Left lung (tissue), 4 donors: ENCODE measurements at regions not wholly inside any gene's neighbourhood (a gene's known extent, or its start where the extent isn't known, plus 50 kb on each side); places are given as distances from the start of the nearest gene placed in this dataset.

Source experiments
- ATAC-seq: fragments of 200-7000 bp; cut with Tn5 transposase; one replicate; pipeline ENCODE4 v1.9.1; 2020; ENCODE audit warnings: moderate library complexity
- DNase-seq, 4 donors: peaks; one replicate each; pipeline ENCODE4 v3.0.0-alpha.2; 2013 to 2020
- H3K27ac ChIP-seq, 2 donors: fragments of 200-600 bp; sonication (generic) in 1 of 2; one replicate each; pipeline versions ENCODE4 v1.5.0 to v1.8.0; 2020 to 2021
- H3K27me3 ChIP-seq, 2 donors: fragments of 200-600 bp; sonication (generic) in 1 of 2; one replicate each; pipeline versions ENCODE4 v1.5.0 to v1.8.0; 2020 to 2021
- H3K36me3 ChIP-seq, 2 donors: fragments of 200-600 bp; sonication (generic) in 1 of 2; one replicate each; pipeline versions ENCODE4 v1.5.0 to v1.8.0; 2020 to 2021
- H3K4me1 ChIP-seq, 2 donors: fragments of 200-600 bp; one replicate each; pipeline ENCODE4 v1.8.0; 2021
- H3K4me3 ChIP-seq, 2 donors: fragments of 200-600 bp; sonication (generic) in 1 of 2; one replicate each; pipeline versions ENCODE4 v1.5.0 to v1.8.0; 2020 to 2021; ENCODE audit warnings: mild to moderate bottlenecking in 1 of 2
- H3K9me3 ChIP-seq, 2 donors: fragments of 200-600 bp; sonication (generic) in 1 of 2; one replicate each; pipeline versions ENCODE4 v1.5.0 to v1.8.0; 2020 to 2021
- intact Hi-C, 2 donors: fragments of 100-400 bp; cut with DNase I; formaldehyde crosslinking; loops; one replicate each; pipeline versions ENCODE4 v1.11.2 to v1.14.2; 2022
- TF ChIP-seq, protein P1 (sequence below), 2 donors: fragments of 200-600 bp; sonication (generic) in 1 of 2; IDR thresholded peaks; one replicate each; pipeline versions ENCODE4 v1.5.0 to v1.8.0; 2021; ENCODE audit warnings: antibody characterized with exemption in 2 of 2
- donor health status: DM: no; HTN: yes; CAD: no.
- donor health status: DM: no; HTN: no; CAD: no.

DNA sequence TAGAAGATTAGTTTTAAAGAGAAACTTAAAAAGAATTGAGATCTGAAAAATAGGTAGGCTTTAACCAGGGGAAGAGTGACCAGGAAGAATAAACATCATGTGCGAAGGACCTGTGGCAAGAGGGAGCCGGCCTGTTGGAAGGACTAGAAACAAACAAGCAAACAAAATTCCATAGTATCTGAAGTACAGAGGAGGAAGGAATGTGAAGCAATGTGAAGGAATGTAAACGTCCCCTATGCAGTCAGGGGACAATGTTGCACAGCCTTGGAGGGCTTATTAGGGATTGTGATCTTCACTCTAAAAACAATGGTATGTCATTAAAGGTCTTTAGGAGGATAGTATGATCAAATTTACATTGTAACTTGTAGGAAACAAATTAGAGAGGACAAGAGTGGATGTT lies 84.4 kb upstream of the PLCL2 start:
- H3K4me3 ChIP-seq, result no peak overlapping the region
- no peak overlapping the region for H3K27ac ChIP-seq
- DNase-seq (no peak), ATAC-seq (no peak)
- intact Hi-C loops, result no loop called here
- H3K27me3 ChIP-seq, result no peaks in the 10 kb centered on the region
- no peaks in the 10 kb centered on the region for H3K36me3 ChIP-seq
- TF ChIP-seq, protein P1, sequence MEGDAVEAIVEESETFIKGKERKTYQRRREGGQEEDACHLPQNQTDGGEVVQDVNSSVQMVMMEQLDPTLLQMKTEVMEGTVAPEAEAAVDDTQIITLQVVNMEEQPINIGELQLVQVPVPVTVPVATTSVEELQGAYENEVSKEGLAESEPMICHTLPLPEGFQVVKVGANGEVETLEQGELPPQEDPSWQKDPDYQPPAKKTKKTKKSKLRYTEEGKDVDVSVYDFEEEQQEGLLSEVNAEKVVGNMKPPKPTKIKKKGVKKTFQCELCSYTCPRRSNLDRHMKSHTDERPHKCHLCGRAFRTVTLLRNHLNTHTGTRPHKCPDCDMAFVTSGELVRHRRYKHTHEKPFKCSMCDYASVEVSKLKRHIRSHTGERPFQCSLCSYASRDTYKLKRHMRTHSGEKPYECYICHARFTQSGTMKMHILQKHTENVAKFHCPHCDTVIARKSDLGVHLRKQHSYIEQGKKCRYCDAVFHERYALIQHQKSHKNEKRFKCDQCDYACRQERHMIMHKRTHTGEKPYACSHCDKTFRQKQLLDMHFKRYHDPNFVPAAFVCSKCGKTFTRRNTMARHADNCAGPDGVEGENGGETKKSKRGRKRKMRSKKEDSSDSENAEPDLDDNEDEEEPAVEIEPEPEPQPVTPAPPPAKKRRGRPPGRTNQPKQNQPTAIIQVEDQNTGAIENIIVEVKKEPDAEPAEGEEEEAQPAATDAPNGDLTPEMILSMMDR (IDR thresholded peaks at IDR 0.05), result no peak
- no peaks in the 10 kb centered on the region for H3K9me3 ChIP-seq
- peaks cover 3 to 29% of the 10 kb centered on the region in 2 donors for H3K4me1 ChIP-seq

DNA sequence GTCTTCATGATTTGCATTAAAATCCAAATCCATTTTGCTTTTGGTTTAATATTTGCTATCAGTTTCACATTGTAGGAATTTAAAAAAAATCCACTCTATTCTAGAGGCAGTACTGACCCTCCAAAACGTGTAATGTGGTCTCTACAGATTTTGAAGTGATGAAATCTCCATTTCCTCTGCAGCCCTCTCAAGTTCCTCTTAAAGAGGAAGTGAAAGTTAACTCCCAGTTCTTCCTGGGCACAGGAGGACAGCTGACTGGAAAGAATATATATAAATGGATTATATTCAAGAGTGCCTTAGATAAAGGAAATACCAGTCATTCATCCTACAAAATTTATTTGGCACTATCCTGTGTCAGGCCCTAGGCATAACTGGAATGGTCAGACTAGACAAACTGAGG lies 83.5 kb upstream of the PLCL2 start:
- intact Hi-C loops, result no loop called here
- peaks cover 3 to 29% of the 10 kb centered on the region in 2 donors for H3K4me1 ChIP-seq
- H3K4me3 ChIP-seq, result no peak overlapping the region
- peak in 1 of 4 donors; percentile 23 for DNase-seq
- H3K36me3 ChIP-seq, result no peaks in the 10 kb centered on the region
- H3K9me3 ChIP-seq, result no peaks in the 10 kb centered on the region
- TF ChIP-seq, protein P1 (IDR thresholded peaks at IDR 0.05), result no peak
- ATAC-seq, result peak; percentile 59
- no peaks in the 10 kb centered on the region for H3K27me3 ChIP-seq
- H3K27ac ChIP-seq, result no peak overlapping the region

DNA sequence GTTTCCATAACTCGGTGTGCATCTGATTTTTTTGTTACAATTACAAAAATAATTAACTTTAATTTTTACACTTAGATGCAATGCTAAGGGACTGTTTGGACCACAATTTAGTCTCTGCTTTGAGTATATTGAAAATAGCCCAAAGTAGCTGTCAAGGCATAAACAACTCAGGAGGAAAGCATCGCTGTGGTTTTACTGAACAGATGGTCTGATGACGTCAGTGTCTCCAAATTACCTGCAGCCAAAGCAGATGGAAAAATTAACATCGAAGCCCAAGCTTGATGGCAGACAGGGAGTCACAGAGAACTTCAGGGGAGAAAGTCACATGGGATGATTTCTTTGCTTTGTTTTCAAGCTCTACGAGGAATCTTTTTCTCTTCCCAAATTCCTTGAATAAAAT lies 83.1 kb upstream of the PLCL2 start:
- Histone ChIP-seq H3K27me3 (no peaks in the 10 kb centered on the region), H3K27ac (no peak overlapping the region), H3K36me3 (no peaks in the 10 kb centered on the region), H3K4me1 (peaks cover 3 to 29% of the 10 kb centered on the region in 2 donors), H3K4me3 (no peak overlapping the region), H3K9me3 (no peaks in the 10 kb centered on the region)
- intact Hi-C loops, result no loop called here
- no peak for ATAC-seq
- no peak for DNase-seq
- TF ChIP-seq, protein P1 (IDR thresholded peaks at IDR 0.05), result no peak

DNA sequence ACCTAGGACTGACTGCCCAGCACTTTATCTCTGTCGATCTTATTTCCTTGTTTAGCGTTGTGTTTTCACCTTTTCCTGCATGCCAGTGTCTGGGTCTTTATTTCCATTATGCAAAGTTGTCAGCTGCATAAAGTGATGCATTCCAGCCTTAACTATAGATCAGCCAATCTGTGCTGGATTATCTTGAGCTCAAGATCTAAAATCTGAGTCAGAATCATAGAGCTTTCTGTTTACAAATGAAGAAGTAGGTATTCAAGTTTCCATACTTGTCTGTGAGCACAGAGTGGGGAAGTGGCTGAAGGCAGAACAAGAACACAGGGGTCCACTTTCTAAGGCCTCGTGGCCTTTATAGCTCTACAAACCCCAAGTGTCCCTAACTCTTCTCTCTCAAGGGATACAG lies 82.4 kb upstream of the PLCL2 start:
- no peak for ATAC-seq
- intact Hi-C loops, result no loop called here

DNA sequence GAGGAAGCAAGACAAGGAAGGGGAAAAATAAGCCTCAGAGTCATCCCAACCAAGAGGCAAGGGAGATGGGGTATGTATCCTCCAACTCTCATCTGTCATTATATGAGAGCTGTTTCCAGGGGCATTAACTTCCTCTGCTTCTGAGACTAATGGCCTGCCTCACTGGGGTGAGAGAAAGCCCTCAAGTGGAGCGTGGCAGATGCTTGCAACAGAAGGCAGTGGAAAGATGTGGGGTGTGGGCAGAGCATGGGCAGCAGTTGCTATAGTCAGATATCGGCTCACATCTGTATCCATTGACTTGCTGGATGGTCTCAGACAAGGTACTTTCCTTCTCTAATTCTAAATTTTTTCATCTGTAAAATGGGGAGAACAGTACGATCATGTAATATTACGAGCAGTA lies 81.7 kb upstream of the PLCL2 start:
- intact Hi-C loops, result no loop called here
- no peaks in the 10 kb centered on the region for H3K27me3 ChIP-seq
- no peaks in the 10 kb centered on the region for H3K36me3 ChIP-seq
- DNase-seq (no peak), ATAC-seq (no peak)
- H3K4me3 ChIP-seq, result no peak overlapping the region
- TF ChIP-seq, protein P1 (IDR thresholded peaks at IDR 0.05), result no peak
- H3K9me3 ChIP-seq, result no peaks in the 10 kb centered on the region
- H3K27ac ChIP-seq, result no peak overlapping the region
- H3K4me1 ChIP-seq, result peaks cover 3 to 29% of the 10 kb centered on the region in 2 donors

More for the DNA sequence above, 82.4 kb upstream of the PLCL2 start:
- peaks cover 3 to 29% of the 10 kb centered on the region in 2 donors for H3K4me1 ChIP-seq
- no peak for DNase-seq
- no peaks in the 10 kb centered on the region for H3K27me3 ChIP-seq
- no peak overlapping the region for H3K4me3 ChIP-seq
- TF ChIP-seq, protein P1 (IDR thresholded peaks at IDR 0.05), result no peak
- H3K36me3 ChIP-seq, result no peaks in the 10 kb centered on the region
- no peak overlapping the region for H3K27ac ChIP-seq
- no peaks in the 10 kb centered on the region for H3K9me3 ChIP-seq
